Keratinocyte (primary cell): ENCODE measurements at regions not wholly inside any gene's neighbourhood (a gene's known extent, or its start where the extent isn't known, plus 50 kb on each side); places are given as distances from the start of the nearest gene placed in this dataset.

Experiments used
- EZH2 ChIP-seq: IDR thresholded peaks from one replicate; pipeline ENCODE4 v1.6.1; 2012; ENCODE audit warnings: inconsistent platforms, mild to moderate bottlenecking, low read length, moderate library complexity
- TF ChIP-seq, protein P1 (sequence below), 3 experiments: IDR thresholded peaks in 1 of 3; conservative IDR thresholded peaks in 1 of 3; optimal IDR thresholded peaks in 1 of 3; 2 replicates in 2 of 3; 3 replicates in 1 of 3; pipeline versions ENCODE3 to v1.5.1; 2011; ENCODE audit warnings: low read length in 3 of 3, mild to moderate bottlenecking in 3 of 3, moderate library complexity in 2 of 3, control low read depth in 1 of 3, inconsistent platforms in 1 of 3; ENCODE audit not compliant: insufficient read depth in 2 of 3; ENCODE audit errors: extremely low read depth in 1 of 3

DNA sequence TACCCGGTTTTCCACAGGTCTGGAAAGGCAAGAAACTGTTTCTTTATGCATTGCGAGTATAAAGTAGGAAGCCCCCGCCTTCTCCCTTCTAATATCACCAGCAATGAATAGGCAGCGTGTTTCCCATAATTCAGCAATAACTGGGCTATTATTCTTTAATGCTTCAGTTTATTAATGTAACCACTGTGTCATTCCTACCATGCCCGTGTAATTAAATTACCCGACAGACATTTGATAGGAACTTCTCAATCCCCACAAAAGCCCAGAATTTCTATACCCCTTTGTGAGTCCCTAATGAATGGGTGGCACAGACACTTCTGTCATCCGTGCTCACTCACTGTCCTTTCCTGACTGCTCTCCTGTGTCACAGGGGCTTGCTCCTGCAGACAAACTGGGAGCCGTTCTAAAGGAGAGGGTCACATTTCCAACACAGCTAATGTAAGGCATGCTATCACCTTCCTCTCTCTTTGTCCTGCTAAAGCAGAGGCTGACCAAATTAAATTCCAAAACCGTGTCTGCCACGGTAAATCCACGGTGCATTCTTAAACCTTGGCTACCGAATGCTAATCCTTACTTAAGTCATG is 108.5 kb upstream of the MID1 start:
- TF ChIP-seq, protein P1, sequence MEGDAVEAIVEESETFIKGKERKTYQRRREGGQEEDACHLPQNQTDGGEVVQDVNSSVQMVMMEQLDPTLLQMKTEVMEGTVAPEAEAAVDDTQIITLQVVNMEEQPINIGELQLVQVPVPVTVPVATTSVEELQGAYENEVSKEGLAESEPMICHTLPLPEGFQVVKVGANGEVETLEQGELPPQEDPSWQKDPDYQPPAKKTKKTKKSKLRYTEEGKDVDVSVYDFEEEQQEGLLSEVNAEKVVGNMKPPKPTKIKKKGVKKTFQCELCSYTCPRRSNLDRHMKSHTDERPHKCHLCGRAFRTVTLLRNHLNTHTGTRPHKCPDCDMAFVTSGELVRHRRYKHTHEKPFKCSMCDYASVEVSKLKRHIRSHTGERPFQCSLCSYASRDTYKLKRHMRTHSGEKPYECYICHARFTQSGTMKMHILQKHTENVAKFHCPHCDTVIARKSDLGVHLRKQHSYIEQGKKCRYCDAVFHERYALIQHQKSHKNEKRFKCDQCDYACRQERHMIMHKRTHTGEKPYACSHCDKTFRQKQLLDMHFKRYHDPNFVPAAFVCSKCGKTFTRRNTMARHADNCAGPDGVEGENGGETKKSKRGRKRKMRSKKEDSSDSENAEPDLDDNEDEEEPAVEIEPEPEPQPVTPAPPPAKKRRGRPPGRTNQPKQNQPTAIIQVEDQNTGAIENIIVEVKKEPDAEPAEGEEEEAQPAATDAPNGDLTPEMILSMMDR (optimal IDR thresholded peaks at IDR 0.05 in 1 of 3, IDR thresholded peaks at IDR 0.05 in 1 of 3, conservative IDR thresholded peaks at IDR 0.05 in 1 of 3; ENCODE audit: extremely low read depth in 1 of 3, insufficient read depth in 2 of 3, low read length in 3 of 3): no peak
- TF ChIP-seq EZH2: no peak
